HuH-7.5 (cell line): ENCODE measurements at regions not wholly inside any gene's neighbourhood (a gene's known extent, or its start where the extent isn't known, plus 50 kb on each side); places are given as distances from the start of the nearest gene placed in this dataset.

Experiments
- DNase-seq: peaks from one replicate; pipeline ENCODE4 v3.0.0; 2011; ENCODE audit warnings: low spot score

GRCh38 chr1:8267307-8267706, 50.6 kb upstream of the SLC45A1 start:
- DNase-seq: no peak

DNA sequence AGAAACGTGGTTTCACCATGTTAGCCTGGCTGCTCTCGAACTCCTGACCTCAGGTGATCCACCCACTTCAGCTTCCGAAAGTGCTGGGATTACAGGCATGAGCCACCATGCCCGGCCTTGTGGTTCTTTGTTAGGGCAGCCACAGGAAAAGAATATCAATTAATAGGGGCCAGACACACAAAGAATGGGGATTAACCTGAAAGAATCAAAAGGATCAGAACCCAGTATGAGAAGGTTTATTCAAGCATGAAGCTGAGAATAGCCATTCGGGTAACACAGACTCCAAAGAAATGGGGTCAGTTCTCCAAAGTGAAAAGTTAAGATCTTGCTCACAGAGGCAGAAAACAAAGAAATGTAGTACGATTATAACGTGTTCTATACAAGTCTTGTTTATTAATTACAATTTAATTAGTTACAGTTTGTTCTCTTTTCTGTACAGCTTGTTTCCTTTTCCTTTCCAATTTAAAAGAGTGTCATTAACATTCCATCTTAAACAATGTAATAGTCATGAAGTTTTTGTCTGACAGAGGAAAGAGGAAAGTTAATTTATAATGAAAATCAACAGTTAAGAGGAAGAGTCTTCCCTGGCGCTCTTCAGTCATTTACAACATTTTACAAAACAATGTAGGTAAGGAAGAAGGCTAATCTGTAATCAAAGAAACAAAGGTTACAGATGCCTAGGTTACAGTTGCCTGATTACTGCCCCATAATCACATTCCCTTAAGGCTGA, 51.3 kb upstream of the SLC45A1 start:
- DNase-seq: no peak

GRCh38 chr1:8263791-8264190, 54.1 kb upstream of the SLC45A1 start:
- DNase-seq: no peak

GRCh38 chr1:8261398-8261762, 56.5 kb upstream of the SLC45A1 start:
- DNase-seq: no peak

- no peak for DNase-seq
These were observed 58.2 kb upstream of the SLC45A1 start for GRCh38 chr1:8259498-8260290.

DNA sequence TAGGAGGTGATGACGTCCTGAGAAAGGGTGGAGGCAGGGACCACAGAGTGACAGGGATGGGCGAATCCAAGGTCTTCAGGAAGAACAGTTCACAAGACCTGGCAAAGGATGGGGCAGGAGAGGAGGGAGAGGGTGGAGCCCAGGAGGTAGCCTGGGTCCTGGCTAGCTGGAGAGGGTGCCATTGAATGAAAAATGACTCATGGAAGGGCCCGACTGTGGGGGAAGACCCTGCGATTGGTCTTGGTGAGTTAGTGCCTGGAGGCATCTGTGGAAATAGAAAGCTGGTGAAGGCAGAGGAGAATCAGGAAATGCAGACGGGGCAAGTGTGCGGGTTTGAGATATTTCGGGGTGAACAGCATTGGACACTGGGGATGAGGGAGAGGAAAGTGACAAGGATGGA, 60.3 kb upstream of the SLC45A1 start:
- no peak for DNase-seq

GRCh38 chr1:8256321-8256720, 61.6 kb upstream of the SLC45A1 start:
- no peak for DNase-seq

DNA sequence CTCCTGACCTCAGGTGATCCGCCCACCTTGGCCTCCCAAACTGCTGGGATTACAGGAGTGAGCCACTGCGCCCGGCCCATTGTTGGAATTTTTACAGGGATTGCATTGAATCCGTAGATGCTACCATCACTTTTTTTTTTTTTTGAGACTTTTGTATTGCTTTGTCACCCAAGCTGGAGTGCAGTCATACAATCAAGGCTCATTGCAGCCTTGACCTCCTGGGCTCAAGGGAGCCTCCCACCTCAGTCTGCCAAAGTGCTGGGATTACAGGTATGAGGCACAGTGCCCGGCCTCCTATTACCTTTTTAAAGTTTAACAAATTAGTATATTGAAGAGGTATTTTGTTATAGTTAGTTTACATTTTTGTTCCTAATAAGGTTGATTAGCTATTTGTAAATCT, 62.2 kb upstream of the SLC45A1 start:
- no peak for DNase-seq

GRCh38 chr1:8252266-8252951, 65.5 kb upstream of the SLC45A1 start:
- no peak for DNase-seq

DNA sequence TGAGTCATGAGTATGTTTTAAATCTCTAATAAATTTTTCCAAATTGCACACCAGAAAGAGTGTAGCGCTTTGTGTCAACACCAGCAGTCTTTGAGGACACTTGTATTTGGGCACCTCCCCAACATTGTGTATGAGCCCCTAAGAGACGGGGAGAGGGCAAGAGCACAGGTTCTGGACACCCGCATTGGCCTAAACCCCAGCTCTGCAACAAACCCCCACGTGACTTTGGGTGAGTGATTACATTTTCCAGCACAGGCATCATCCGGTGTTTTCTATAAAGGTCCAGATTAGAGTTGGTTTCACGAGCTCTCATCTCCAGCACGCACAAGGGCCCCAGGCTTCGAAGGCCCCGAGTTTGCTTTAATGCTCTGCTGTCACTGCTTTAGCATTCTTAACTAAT, 66.3 kb upstream of the SLC45A1 start:
- DNase-seq: no peak

DNA sequence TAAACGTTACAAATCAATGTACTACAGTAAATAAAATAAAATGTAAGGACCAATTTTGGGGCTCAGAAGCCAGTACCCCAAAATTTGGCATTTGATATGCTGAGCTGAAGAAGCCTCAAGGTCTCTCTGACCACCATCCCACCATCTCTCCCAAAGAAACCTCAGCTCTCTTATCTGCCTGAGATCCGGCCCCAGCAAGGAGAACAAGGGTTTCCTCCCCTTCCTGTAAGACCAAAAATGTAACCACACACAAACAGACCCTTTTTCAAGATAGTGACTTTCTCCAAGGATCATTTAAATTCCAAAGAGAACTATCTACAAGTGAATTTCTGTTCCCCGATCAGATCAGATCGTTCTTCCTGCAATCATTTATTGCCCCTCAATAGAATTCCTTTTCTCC, 68.1 kb upstream of the SLC45A1 start:
- DNase-seq: no peak

DNA sequence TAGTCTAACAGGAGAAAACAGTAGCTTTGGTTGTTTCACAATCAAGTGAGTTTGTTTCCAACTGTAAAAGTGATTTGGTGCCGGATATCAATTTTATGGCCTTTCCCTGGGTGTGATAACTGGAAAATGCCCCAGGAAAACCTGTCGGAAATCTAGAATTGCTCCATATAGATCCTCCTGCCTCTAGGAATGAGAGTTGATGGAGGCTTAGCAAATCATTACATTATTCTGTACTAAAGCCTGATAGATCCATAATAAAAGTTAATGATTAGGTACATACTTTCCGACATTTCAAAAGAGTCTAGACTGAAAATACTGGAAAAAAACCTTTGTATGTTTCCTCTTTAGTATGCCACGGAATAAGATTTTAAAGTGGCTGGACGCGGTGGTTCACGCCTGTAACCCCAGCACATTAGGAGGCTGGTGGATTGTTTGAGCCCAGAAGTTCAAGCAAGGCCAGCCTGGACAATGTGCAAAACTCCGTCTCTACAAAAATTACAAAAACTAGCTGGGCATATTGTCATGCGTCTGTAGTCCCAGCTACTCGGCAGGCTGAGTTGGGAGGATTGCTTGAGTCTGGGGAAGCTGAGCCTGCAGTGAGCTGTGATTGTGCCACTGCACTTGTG, 70.0 kb upstream of the SLC45A1 start:
- DNase-seq: no peak

DNA sequence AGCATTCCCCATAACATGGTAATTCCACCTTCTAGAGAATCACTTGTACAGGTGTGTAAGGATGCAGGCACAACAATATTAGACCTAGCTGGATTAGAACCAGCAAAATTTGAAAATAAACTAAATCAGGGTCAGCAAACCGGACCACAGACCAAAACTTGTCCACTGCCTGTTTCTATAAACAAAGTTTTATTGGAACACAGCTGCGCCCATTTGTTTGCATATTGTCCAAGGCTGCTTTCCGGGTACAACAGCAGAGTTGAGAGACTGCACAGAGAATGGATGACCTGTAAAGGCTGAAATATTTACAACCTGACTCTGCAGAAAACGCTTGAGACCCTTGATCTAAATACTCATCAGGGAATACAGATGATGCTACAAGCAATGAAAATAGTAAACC, 73.6 kb upstream of the SLC45A1 start:
- no peak for DNase-seq

GRCh38 chr1:8242498-8242897, 75.4 kb upstream of the SLC45A1 start:
- DNase-seq: no peak

GRCh38 chr1:8241417-8242014, 76.4 kb upstream of the SLC45A1 start:
- DNase-seq: no peak

DNA sequence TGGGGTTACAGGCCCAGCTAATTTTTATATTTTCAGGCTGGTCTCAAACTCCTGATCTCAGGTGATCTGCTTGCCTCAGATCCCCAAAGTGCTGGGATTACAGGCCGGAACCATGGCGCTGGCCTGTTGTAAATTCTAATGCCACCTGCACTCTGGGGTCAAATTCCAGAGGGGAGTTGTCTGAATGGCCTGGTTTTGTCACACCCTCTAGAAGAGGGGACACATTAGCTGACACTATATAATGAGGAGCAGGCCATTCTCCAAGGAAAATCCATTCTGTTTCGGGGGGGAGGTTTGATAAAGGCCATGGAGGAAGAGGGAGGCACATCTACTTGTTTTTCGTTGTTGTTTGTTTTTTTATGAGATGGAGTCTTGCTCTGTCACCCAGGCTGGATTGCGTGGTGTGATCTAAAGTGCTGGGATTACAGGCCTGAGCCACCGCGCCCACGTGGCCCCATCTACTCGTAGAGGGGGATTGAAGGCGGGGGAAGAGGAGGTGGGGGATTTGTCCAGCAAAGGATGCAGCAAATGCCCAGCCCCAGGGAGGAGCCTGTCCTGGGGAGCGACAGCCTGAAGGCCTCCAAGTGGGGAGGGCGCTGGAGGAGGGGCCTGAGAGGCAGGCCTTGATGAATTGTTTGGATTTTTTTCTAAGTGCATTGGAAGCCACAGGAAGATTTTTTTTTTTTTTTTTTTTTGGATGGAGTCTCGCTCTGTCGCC, 78.4 kb upstream of the SLC45A1 start:
- no peak for DNase-seq

DNA sequence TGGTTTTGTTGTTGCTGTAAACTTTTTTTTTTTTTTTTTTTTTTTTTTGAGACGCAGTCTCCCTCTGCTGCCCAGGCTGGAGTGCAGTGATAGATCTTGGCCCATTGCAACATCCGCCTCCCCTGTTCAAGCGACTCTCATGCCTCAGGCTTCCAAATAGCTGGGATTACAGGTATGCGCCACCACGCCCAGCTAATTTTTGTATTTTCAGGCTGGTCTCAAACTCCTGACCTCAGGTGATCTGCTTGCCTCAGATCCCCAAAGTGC, 78.9 kb upstream of the SLC45A1 start:
- no peak for DNase-seq

DNA sequence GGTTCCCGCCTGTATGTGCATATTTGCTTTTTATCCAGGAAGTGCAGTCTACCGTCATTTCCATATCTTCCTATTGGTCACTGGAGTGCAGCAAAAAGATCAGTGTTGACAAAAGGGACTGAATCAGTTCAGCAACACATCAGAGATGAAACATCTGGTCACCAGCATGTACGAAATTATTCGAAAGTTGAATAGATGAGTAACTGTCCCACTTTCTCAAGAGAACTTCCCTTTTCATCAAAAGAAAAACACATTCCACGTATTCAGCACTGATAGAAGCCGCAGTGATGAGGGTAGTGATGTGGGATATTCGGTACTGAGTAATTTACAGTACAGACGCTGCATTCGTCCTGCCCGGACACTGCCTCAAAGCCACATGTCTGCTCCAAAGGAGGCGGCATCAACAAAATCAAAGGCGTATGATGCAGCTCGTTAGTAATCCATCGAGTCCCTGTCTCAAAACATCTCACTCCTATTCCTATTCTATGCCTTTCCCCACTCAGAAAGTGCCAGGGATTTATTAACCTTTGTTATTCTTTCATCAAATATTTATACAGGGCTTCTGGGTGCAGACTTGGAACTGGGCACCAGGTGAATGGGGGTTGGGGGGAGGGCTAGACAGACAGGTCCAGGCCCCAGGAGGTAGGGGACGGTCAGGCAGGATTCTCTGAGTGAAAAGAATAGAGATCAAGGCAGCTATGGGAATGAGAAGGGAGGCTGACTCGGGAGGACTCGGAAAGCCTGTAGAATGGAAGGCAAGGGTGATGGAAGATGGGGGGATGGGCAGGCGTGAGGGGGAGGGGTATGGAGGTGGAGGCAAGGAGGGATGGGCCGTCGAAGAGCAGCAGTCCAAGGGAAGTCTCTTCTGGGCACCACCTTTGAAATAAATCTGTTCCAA, 79.5 kb upstream of the SLC45A1 start:
- no peak for DNase-seq

- no peak for DNase-seq
These were observed 85.7 kb upstream of the SLC45A1 start for GRCh38 chr1:8232036-8232757.

GRCh38 chr1:8230292-8230621, 87.7 kb upstream of the SLC45A1 start:
- no peak for DNase-seq
